ENCODE measurements at regions not wholly inside any gene's neighbourhood (a gene's known extent, or its start where the extent isn't known, plus 50 kb on each side); places are given as distances from the start of the nearest gene placed in this dataset.
"Not testable (repeated sequence)": the region's sequence is repeated elsewhere in the genome, so short reads cannot be mapped to it uniquely, and the experiment has no call there.

DNA sequence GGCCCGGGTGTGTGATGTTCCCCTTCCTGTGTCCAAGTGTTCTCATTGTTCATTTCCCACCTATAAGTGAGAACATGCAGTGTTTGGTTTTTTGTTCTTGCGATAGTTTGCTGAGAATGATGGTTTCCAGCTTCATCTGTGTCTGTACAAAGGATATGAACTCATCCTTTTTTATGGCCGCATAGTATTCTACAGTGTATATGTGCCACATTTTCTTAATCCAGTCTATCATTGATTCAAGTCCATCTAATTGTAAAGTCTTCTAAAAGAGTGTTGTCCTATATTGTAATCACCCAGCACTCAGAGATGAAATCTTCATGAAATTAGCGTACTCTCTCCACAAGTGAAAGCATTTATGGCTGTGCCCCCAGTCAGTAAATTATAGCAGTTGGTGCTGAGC lies 1096.6 kb downstream of the UQCRFS1 start:
- not testable (repeated sequence) for DNase-seq

DNA sequence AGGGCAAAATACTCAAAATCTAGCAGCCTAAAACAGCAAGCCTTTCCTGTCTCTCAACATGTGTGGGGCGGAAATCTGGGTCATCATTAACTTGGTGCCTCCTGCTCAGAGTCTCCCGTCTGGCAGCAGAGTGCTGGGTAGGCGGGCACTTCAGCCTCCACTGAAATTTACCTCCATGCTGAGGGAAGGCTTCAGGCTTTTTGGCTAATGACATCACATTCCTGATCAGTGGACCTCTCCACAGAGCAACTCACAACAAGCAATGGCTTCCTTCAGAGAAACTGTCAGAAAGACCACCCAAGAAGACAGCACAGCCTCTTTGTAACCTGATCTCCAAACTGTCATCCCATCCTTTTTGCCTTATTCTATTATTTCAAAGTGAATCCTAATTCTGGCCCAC lies 1109.0 kb downstream of the UQCRFS1 start:
- DNase-seq = no peak

DNA sequence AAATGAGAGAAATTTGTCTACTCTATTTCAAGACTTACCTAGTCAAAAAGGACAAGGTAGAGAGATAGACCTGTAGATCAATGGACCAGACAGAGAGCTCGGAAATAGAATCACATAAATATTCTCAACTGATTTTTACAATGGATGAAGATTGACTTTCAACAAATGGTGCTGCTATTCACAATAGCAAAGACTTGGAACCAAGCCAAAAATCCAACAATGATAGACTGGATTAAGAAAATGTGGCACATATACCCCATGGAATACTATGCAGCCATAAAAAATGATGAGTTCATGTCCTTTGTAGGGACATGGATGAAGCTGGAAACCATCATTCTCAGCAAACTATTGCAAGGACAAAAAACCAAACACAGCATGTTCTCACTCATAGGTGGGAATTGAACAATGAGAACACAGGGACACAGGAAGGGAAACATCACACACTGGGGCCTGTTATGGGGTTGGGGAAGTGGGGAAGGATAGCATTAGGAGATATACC lies 1128.2 kb downstream of the UQCRFS1 start:
- DNase-seq = not testable (repeated sequence)

DNA sequence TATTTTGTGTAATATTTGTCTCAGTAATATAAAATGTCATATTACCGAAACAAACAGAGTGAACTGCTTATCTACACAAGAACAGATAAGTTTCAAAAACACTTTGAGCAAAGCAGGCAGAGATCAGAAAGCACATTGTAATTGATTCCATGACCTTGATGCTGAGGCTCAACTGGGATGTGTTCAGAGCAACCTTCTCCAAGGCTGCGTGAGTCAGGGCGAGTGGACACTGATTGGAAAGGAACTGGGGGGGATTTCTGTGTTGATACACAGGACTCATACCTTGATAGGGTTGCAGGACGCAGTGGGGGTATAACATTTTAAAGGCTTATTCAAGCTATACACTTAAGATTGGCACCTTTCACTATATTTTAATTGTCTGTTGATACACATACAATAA lies 1136.3 kb downstream of the UQCRFS1 start:
- no peak for DNase-seq

DNA sequence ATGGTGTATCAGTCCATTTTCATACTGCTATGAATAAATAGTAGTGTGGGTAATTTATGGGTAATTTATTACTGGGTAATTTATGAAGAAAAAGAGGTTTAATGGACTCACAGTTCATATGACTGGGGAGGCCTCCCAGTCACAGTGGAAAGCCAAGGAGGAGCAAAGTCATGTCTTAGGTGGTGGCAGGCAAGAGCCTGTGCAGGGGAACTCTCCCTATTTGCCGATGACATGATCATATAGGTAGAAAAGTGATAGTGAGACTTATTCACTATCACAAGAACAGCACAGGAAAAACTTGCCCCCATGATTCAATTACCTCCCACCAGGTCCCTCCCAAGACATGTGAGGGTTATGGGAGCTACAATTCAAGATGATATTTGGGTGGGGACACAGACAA lies 1137.7 kb downstream of the UQCRFS1 start:
- DNase-seq = no peak

DNA sequence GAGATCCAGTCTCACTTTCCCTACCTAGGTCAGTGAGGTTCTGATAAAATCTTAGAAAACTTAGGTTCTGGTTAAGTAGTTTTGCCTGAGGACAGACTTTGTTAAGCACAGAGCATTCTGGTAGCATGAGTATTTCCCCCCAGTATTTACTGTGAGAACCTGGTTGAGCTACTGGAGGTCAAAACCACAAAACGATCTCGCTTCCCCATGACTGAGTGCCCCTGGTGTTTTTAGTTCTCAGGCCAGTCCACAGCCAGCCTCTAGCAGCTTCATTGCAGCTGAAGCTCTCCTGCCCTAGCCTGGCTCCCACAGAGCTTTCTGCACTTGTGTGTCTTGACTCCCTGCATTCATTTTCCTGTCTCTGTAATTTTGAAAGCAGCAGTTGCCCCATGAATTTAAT lies 1138.2 kb downstream of the UQCRFS1 start:
- DNase-seq = no peak

DNA sequence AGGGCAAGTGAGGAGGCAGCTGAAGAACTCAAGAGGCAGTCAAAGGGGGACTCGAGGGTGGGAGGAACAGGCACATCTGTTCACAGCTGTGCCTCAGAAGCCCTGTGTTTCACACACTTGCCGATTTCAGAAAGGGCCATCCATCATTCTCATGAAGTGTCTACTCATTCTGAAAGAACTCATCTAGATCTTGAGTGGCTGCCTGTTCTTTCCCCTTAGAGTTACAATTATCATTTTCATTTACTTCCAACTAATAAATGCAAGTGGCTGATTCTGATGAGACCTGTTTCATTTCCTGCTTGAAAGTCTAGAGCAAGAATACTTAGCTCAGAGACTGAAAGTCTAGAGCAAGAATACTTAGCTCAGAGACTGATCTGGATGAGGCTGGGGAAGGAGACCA lies 1145.1 kb downstream of the UQCRFS1 start:
- DNase-seq = no peak

DNA sequence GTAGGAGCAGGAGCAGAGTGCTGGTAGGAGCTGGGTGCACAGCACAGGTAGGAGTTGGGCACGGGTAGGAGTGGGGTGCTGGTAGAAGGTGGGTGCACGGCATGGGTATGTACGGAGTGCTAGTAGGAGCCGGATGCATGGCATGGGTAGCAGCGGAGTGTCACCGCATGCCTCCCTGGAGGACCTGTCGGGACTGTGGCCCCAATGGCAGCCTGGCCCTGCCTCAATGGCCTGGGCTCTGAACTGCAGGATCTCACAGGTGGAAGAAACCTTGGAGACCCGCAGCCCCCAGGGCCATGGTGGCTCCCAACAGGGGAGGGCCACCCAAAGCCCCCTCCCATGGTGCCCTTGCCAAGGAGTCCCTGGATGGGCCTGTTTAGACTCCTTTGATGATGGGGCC lies 1146.0 kb downstream of the UQCRFS1 start:
- DNase-seq = no peak

DNA sequence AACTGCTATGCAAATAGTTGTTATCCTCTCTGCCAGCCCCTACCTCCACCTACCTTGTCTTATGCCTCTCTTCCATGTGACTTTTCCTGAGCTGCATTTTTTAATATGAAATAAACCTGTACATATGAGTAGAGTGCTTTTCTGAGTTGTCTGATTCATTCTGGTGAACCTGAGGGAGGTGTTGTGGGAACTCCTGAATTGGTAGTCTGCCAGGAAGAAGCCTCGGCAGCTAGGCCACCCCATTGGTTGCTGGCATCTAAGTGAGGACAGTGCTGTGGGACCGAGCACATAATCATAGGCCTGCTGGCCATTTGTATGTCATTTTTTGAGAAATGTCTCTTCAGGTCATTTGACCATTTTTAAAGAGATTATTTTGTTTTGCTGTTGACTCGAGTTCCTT lies 1146.8 kb downstream of the UQCRFS1 start:
- DNase-seq = no peak

DNA sequence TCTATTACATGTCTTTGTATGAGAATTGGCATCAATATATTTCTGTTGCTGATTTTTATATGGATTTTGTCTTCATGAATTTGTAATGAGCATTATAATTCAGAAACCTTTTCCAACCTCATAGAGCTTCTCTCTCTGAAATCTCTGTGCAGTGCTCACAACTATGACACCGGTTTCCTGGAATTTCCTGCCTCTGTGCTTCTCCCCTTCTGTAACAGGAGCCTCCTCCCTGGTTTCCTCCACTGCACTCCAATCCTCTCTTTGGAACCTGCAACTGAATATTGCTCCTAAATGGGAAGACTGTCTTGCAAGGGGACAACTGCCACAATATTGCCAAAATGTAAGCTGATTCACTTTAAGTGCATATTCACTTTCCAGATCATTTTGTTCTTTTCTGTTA lies 1147.9 kb downstream of the UQCRFS1 start:
- DNase-seq = no peak

DNA sequence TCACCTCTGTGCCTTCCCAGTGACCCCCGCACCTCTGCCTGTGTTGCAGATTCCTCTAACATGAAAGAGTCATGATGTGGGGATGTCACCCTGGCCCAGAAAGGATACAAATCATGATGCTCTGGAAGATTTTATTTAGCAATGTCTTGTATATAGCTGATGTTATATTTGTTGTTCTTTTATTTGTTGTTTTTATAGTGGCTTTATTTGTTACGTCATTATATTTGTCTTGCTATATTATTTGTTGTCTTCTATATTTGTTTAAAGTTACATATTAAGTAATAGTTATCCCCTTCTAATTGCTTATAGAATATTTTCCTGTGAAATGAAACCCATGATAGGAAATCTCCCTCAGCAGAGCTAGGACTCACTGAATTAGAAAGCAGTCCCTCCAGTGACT lies 1149.2 kb downstream of the UQCRFS1 start:
- no peak for DNase-seq

DNA sequence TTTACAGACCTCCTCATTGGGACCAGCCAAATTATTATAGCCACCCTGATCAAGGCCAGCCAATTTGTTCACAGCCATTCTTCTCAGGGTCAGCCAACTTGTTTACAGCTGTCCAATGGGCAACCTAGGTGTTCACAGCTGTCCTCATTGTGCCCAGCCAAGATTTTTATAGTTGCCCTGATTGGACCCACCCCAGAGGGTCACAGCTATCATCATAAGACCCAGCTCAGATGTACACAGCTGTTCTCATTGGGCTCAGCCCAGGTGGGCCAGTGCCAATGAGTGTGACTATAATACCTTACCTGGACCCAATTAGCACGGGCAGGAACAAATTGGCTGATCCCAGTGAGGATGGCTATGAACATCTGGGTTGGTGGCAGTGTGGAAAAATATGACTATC lies 1151.8 kb downstream of the UQCRFS1 start:
- no peak for DNase-seq

DNA sequence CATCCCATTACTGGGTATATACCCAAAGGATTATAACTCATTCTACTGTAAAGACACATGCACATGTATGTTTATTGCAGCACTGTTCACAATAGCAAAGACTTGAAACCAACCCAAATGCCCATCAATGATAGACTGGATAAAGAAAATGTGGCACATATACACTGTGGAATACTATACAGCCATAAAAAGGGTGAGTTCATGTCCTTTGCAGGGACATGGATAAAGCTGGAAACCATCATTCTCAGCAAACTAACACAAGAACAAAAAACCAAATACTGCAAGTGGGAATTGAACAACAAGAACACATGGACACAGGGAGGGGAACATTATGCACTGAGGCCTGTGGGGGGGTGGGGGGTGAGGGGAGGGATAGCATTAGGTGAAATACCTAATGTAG lies 1155.9 kb downstream of the UQCRFS1 start:
- DNase-seq = not testable (repeated sequence)

DNA sequence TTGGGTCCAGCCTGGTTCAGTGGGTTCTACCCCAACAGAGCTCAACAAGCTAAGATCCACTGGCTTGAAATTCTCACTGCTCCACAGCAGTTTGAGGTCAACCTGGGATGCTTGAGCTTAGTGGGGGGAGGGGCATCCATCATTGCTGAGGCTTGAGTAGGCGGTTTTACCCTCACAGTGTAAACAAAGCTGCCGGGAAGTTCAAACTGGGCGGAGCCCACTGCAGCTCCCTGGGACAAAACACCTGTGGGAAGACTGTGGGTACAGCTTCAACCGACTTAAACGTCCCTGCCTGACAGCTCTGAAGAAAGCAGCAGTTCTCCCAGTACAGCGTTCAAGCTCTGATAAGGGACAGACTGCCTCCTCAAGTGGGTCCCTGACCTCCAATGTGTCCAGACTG lies 1161.9 kb downstream of the UQCRFS1 start:
- DNase-seq = no peak

DNA sequence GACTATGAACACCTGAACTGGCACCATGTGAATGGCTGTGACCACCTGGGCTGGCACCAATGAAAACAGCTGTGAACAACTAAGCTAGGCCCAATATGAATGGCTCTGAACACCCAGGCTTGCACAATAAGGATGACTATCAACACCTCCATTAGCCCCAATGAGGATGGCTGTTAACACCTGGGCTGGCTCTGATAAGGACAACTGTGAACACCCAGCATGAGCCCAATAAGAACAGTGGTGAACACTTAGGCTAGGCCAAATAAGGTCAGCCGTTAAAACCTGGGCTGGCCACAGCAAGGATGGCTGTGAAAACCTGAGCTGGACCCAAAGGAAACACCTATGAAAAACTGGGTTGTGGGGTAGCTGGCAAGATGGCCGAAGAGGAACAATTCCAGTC lies 1163.1 kb downstream of the UQCRFS1 start:
- no peak for DNase-seq

DNA sequence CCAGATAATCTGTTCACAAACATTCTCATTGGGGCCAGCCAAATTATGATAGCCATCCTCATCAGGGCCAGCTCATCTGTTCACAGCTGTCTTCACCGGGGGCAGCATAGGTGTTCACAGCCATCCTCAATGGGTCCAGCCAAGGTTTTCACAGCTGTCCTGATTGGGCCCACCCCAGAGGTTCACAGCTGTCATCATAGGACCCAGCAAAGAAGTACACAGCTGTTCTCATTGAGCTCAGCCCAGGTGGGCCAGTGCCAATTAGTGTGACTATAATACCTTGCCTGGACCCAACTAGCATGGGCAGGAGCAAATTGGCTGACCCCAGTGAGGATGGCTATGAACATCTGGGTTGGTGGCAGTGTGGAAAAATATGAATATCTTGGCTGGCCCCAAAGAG lies 1166.0 kb downstream of the UQCRFS1 start:
- DNase-seq = no peak

DNA sequence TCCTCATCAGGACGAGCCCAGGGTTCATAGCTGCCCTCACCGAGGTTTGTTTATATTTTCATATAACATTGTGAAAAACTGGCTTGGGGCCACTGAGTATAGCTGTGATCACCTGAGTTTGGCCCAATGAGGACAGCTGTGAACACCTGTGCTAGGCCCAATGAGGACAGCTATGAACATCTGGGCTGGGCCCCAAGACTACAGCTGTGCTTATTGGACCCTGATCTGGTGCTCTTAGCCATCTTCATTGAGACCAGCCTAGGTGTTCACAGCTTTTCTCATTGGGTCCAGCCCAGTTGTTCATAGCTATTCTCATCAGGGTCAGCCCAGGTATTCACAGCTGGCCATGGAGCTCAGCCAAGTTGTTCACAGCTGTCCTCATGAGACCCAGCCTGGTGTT lies 1167.3 kb downstream of the UQCRFS1 start:
- no peak for DNase-seq

DNA sequence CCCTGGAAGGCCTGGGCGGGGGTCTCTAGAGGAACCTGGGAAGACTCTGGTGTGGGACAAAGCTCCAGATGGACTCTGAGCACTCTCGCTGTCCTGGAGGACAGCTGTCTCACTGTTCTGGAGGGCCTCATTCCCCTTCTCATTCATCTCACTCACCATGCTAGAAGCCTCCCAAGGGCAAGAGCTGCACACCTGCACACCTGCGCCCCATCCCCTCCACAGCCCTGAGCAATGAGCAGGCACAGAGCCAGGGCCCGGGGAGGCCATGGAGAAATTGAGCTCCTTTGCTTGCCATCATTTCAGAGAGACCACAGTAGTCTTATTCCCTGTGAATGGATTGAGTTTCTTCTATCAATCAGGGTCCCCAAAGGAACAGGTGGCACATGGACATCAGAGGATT lies 1168.5 kb downstream of the UQCRFS1 start:
- DNase-seq = no peak

DNA sequence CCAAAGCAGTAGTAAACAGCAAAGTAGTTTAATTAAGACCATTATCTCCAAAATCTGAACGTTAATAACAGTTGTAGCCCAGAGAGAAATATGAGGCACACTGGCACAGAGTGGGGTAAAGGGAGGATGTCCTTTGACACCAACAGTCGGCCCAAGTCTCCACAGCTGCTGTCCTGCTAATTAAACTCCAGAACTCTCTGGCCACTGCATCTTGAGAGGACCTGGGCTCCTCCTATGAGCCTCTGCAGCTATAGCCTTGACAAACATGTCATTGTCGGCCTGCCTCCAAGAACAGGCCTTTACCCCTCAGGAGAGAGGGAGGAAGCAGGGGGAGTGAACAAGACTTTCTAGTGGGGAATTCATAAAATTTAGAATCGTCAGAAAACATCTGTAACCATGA lies 1170.4 kb downstream of the UQCRFS1 start:
- no peak for DNase-seq

DNA sequence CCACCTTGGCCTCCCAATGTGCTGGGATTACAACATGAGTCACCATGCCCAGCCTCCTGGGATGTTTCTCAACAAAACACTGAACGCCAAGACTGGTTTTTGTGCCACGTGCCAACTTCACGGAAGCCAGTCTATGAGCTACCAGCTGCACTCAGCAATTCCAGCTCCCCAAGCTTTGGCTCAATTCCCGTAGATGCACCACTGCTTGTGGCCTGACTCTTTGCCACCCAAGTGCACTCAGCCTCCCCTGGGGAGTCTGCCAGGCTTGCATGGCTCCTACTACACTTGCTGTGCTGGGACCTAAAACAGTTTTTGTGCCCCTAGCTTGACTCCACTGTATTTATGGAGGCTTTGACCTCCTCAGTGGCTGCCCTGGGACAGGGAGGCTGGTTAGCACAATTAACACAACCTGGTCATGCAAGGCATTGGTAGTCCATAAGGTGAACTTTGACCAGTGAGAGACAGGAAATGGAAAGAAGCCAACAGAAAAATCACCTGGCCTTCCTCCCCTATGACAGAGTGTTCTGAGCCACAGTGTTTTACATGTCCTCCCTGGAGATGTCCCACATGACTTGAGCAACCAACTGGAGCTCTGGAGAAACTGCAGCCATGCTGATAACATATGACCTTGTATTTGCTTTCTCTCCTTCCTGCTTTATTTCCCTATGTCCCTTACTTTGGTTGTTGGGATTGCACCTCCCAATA lies 1173.1 kb downstream of the UQCRFS1 start:
- DNase-seq = no peak

DNA sequence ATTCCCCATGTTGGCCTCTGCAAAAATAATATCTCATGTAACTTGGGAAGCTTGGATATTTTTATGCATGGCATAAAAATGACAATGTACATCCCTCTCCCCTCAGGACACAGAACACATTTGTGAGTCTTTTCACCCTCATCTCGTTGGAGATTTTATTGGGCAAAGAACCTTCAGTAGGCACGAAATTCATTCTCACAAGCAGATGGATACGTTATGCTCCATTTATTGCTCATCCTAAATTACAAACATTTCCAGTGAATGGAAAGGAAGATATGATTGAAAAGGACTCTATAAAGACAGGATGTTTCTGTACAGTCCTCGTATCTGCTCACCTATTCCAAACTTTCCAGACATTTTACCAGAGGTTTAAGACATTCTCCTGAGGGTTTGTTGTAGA lies 1175.8 kb downstream of the UQCRFS1 start:
- DNase-seq = no peak

DNA sequence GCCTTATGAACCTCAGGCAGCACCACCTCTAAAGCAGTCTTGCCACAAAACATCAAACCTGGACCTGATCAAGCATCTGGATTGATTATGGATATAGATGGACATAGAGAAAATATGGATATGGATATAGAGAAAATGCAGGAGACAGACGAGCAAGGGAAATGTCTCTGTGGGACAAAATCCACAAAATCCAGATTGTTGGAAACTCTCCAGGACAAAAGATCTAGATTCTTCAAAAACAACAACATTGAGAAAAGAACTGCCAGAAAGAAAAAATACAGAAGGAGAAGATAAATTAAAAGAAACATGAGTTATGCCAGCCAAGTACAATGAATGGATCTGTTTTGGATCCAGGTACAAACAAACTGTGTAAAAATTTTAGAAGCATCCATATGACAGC lies 1176.5 kb downstream of the UQCRFS1 start:
- no peak for DNase-seq

DNA sequence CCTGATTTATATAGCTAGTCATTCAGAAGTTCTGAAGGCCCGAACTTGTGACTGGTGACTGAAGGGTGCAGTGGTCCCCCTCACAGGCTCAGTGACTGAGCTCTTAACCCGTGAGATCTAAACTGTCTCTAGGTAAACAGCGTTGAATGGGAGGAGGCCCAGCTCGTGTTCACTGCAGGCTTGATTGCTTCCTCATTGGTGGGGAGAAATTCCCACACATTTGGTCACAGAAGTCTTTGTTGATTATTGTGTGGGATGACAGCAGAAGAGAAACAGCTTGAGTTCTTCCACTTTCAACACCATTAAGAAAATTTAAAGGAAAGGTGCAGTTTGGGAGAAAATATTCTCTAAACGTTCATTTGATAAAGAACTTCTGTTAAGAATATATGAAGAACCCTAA lies 1178.0 kb downstream of the UQCRFS1 start:
- no peak for DNase-seq

DNA sequence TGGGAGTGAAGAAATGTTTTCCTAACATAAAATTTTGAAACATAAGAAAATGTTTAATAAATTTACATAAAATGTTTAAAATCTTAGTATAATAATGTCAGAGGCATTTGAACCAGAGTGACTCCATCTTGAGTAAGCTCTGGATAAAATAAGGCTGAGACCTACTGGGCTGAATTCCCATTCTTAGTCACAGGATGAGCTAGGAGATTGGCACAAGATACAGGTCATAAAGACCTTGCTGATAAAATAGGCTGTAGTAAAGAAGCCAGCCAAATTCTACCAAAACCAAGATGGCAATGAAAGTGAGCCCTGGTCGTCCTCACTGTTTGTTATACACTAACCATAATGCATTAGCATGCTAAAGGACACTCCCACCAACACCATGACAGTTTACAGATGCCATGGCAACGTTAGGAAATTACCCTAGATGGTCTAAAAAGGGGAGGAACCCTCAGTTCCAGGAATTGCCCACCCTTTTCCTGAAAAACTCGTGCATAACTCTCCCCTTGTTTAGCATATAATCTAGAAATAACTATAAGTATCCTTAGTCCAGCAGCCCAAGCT lies 1184.0 kb downstream of the UQCRFS1 start:
- no peak for DNase-seq

DNA sequence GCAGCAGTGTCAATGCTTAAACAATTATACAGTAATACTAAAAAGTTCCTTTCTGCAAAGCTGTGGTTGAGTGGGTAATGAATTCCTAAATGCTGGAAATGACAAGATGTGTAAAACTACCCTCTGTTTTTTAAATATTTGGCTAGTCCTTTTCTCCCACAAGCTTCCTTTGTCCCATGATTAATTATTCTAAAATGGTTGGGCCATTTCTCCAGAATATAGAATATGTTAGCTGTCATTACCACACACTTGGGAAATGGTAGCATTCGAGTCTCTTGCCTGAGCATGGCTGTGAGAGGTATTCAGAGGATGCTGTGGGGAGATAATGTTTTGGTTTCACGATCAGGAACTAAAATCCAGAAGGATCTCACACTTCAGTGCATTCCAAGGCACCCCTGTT lies 1185.8 kb downstream of the UQCRFS1 start:
- DNase-seq = no peak

Measured in NCI-H1092 treated with DMSO at 0.1 percent for 48 hours (cell line).